IMR-90 (cell line): ENCODE measurements at regions not wholly inside any gene's neighbourhood (a gene's known extent, or its start where the extent isn't known, plus 50 kb on each side); places are given as distances from the start of the nearest gene placed in this dataset.

ENCODE experiments used
- ATAC-seq: fragments of 200-7000 bp; cut with Tn5 transposase; 2 replicates; pipeline ENCODE4 v1.9.1; 2020; ENCODE audit warnings: low read depth, mild to moderate bottlenecking, moderate library complexity
- BruUV-seq: library from RNA; stranded (reverse); fragments of 400-500 nt; replicated peaks from 2 replicates; lab custom pipeline; 2021; lab: Mats Ljungman, UMichigan
- CTCF ChIA-PET: fragments of 300-600 bp; formaldehyde crosslinking; extraction: SDS; loops from one replicate; lab custom pipeline; 2021; ENCODE audit warnings: antibody characterized with exemption; lab: Yijun Ruan, JAX
- POLR2A ChIA-PET: fragments of 300-600 bp; sonication (Branson Sonifier 250); formaldehyde crosslinking; loops from one replicate; lab custom pipeline; 2022; ENCODE audit warnings: antibody characterized with exemption; ENCODE audit not compliant: unreplicated experiment; lab: Charles Lee
- DNase-seq: peaks from one replicate; pipeline ENCODE4 v3.0.0; 2013
- H2AFZ ChIP-seq: replicated peaks from 2 replicates; pipeline ENCODE3; 2013; ENCODE audit warnings: low read length, mild to moderate bottlenecking; ENCODE audit not compliant: poor library complexity
- H2AK5ac ChIP-seq: 2 replicates; pipeline ENCODE4 v1.6.1; 2013; ENCODE audit warnings: low read depth, low read length, inconsistent platforms
- H2AK9ac ChIP-seq: replicated peaks from 2 replicates; pipeline ENCODE3; 2013; ENCODE audit warnings: mild to moderate bottlenecking, low read depth, low read length, moderate library complexity; ENCODE audit not compliant: poor library complexity
- H2BK120ac ChIP-seq: 2 replicates; pipeline ENCODE4 v1.6.1; 2013; ENCODE audit warnings: low read depth, low read length, inconsistent platforms
- H2BK15ac ChIP-seq: 3 replicates; pipeline ENCODE4 v1.6.1; 2013; ENCODE audit warnings: low read depth, low read length, inconsistent platforms
- H2BK20ac ChIP-seq: 2 replicates; pipeline ENCODE4 v1.6.1; 2013; ENCODE audit warnings: low read depth, mild to moderate bottlenecking, inconsistent platforms, low read length, moderate library complexity
- H2BK5ac ChIP-seq: 2 replicates; pipeline ENCODE4 v1.6.1; 2013; ENCODE audit warnings: mild to moderate bottlenecking, low read depth, low read length, inconsistent platforms; ENCODE audit not compliant: poor library complexity, severe bottlenecking
- H3K14ac ChIP-seq: replicated peaks from 2 replicates; pipeline ENCODE4 v1.6.1; 2013; ENCODE audit warnings: low read depth, low read length, inconsistent platforms
- H3K18ac ChIP-seq: 2 replicates; pipeline ENCODE4 v1.6.1; 2013; ENCODE audit warnings: low read depth, low read length, control low read depth
- H3K23ac ChIP-seq: 2 replicates; pipeline ENCODE4 v1.6.1; 2013; ENCODE audit warnings: low read depth, low read length, inconsistent platforms
- H3K27ac ChIP-seq: 2 replicates; pipeline ENCODE4 v1.5.1; 2013; ENCODE audit warnings: mild to moderate bottlenecking, control low read depth, low read length; ENCODE audit not compliant: insufficient read depth
- H3K27me3 ChIP-seq: 2 replicates; pipeline ENCODE4 v1.6.1; 2013; ENCODE audit warnings: low read length; ENCODE audit not compliant: control insufficient read depth, insufficient read depth
- H3K36me3 ChIP-seq: 2 replicates; pipeline ENCODE4 v1.6.1; 2013; ENCODE audit warnings: low read length, mixed read lengths; ENCODE audit not compliant: control insufficient read depth, insufficient read depth
- H3K4ac ChIP-seq: 2 replicates; pipeline ENCODE4 v1.6.1; 2013; ENCODE audit warnings: low read depth, low read length, inconsistent platforms
- H3K4me1 ChIP-seq: 2 replicates; pipeline ENCODE4 v1.6.1; 2013; ENCODE audit warnings: low read length, mixed read lengths; ENCODE audit not compliant: control insufficient read depth, insufficient read depth
- H3K4me2 ChIP-seq: 2 replicates; pipeline ENCODE4 v1.6.1; 2013; ENCODE audit warnings: low read depth, mild to moderate bottlenecking, control low read depth, low read length, moderate library complexity
- H3K4me3 ChIP-seq: 2 replicates; pipeline ENCODE4 v1.5.1; 2013; ENCODE audit warnings: low read depth, mild to moderate bottlenecking, control low read depth, low read length, moderate library complexity; ENCODE audit not compliant: insufficient read depth
- H3K56ac ChIP-seq: 2 replicates; pipeline ENCODE4 v1.6.1; 2013; ENCODE audit warnings: low read length, inconsistent platforms; ENCODE audit not compliant: insufficient read depth; ENCODE audit errors: extremely low read depth
- H3K79me1 ChIP-seq, 2 experiments: 2 replicates each; pipeline ENCODE4 v1.6.1; 2013; ENCODE audit warnings: low read length in 2 of 2, inconsistent platforms in 1 of 2, low read depth in 1 of 2
- H3K9ac ChIP-seq: 2 replicates; pipeline ENCODE4 v1.6.1; 2013; ENCODE audit warnings: low read depth, low read length, control low read depth
- H3K9me1 ChIP-seq: 2 replicates; pipeline ENCODE4 v1.6.1; 2013; ENCODE audit warnings: low read length, inconsistent platforms; ENCODE audit not compliant: insufficient read depth
- H3K9me3 ChIP-seq: 2 replicates; pipeline ENCODE4 v1.6.1; 2013; ENCODE audit warnings: low read length; ENCODE audit not compliant: control insufficient read depth, insufficient read depth
- H4K20me1 ChIP-seq: 2 replicates; pipeline ENCODE4 v1.6.1; 2013; ENCODE audit warnings: low read length, inconsistent platforms; ENCODE audit not compliant: insufficient read depth
- H4K5ac ChIP-seq: 2 replicates; pipeline ENCODE4 v1.6.1; 2013; ENCODE audit warnings: mild to moderate bottlenecking, low read depth, low read length, control low read depth
- H4K8ac ChIP-seq, 2 experiments: 2 replicates each; pipeline ENCODE4 v1.6.1; 2013; ENCODE audit warnings: low read depth in 2 of 2, low read length in 2 of 2, control low read depth in 1 of 2, inconsistent platforms in 1 of 2
- H4K91ac ChIP-seq: 2 replicates; pipeline ENCODE4 v1.6.1; 2013; ENCODE audit warnings: low read depth, low read length, inconsistent platforms; ENCODE audit not compliant: insufficient read depth
- BHLHE40 ChIP-seq: fragments of 150-350 bp; IDR thresholded peaks from 2 replicates; pipeline ENCODE4 v1.6.1; 2016; ENCODE audit warnings: mild to moderate bottlenecking, low read depth, low read length
- CHD1 ChIP-seq: IDR thresholded peaks from 2 replicates; pipeline ENCODE4 v1.6.1; 2012; ENCODE audit warnings: low read depth, low read length, improper control_type of control experiment
- MAFK ChIP-seq: IDR thresholded peaks from 2 replicates; pipeline ENCODE4 v1.6.1; 2012; ENCODE audit warnings: low read depth, low read length, improper control_type of control experiment
- POLR2A ChIP-seq: IDR thresholded peaks from 2 replicates; pipeline ENCODE4 v1.6.1; 2012; ENCODE audit warnings: mild to moderate bottlenecking, low read depth, low read length
- WGBS, 2 experiments: methylation state at CpG; one replicate each; pipeline versions ENCODE4 v1.1.5 to v1.1.7; 2013; ENCODE audit warnings: missing lambda C conversion rate in 2 of 2; ENCODE audit not compliant: insufficient read length in 1 of 2; ENCODE audit errors: extremely low coverage in 2 of 2; 5-methylcytosine and 5-hydroxymethylcytosine counted together
- dilution Hi-C: fragments of 300-500 bp; cut with HindIII; formaldehyde crosslinking; loops from one replicate; pipeline ENCODE4 v1.14.3; 2018; ENCODE audit warnings: low sequenced_read_pairs; ENCODE audit not compliant: unreplicated experiment
- in situ Hi-C: fragments of 300-500 bp; cut with MboI; formaldehyde crosslinking; loops from 3 replicates; pipeline ENCODE4 v1.14.3; 2019; ENCODE audit warnings: low sequenced_read_pairs, inconsistent platforms, mixed read lengths
- intact Hi-C: fragments of 100-400 bp; cut with micrococcal nuclease; formaldehyde crosslinking; loops from 2 replicates; pipeline ENCODE4 v1.10.0; 2022

GRCh38 chr18:41543815-41544214, 411.2 kb upstream of the PIK3C3 start:
- Histone ChIP-seq H3K23ac (no peak overlapping the region), H3K4me2 (no peak overlapping the region), H2AK9ac (no peak overlapping the region), H3K9me3 (no peaks in the 10 kb centered on the region), H3K79me1 (no peaks in the 10 kb centered on the region), H2BK15ac (no peak overlapping the region), H3K4ac (no peak overlapping the region), H3K4me3 (no peak overlapping the region), H3K18ac (no peak overlapping the region), H3K9me1 (no peaks in the 10 kb centered on the region), H2AFZ (no peak overlapping the region), H2BK120ac (no peak overlapping the region), H4K5ac (no peak overlapping the region), H4K8ac (no peak overlapping the region), H4K91ac (no peak overlapping the region), H3K27ac (no peak overlapping the region), H3K27me3 (no peaks in the 10 kb centered on the region), H4K20me1 (no peaks in the 10 kb centered on the region), H3K56ac (no peak overlapping the region), H2BK20ac (no peak overlapping the region), H3K36me3 (no peaks in the 10 kb centered on the region), H3K14ac (no peak overlapping the region), H3K9ac (no peak overlapping the region), H2AK5ac (no peak overlapping the region), H3K4me1 (no peaks in the 10 kb centered on the region), H2BK5ac (no peak overlapping the region)
- ATAC-seq (no peak), DNase-seq (no peak)
- ChIA-PET CTCF (no interaction called here), POLR2A (no interaction called here)
- TF ChIP-seq MAFK (peak; percentile 51; the same call in 1 of the 2 replicates), POLR2A (no peak), CHD1 (no peak), BHLHE40 (no peak)
- dilution Hi-C loops (no loop called here), in situ Hi-C loops (no loop called here), intact Hi-C loops (no loop called here)
- no CpG with 5 or more reads among the region's 1 CpG for WGBS, 2 experiments
- no TSS peak for BruUV-seq
